Heart left ventricle (tissue), 13 donors: ENCODE measurements at regions not wholly inside any gene's neighbourhood (a gene's known extent, or its start where the extent isn't known, plus 50 kb on each side); places are given as distances from the start of the nearest gene placed in this dataset.

Source experiments
- CTCF ChIP-seq, 12 donors: fragments of 200-600 bp; sonication (generic) in 4 of 12; IDR thresholded peaks; one replicate each; pipeline versions ENCODE4 v1.5.0 to v1.8.0; 2018 to 2022; ENCODE audit warnings: antibody characterized with exemption in 12 of 12, mild to moderate bottlenecking in 5 of 12
- POLR2A ChIP-seq, 2 donors: fragments of 450-650 bp; IDR thresholded peaks; one replicate each; pipeline ENCODE4 v1.6.1; 2017; ENCODE audit warnings: antibody characterized with exemption in 2 of 2, mild to moderate bottlenecking in 2 of 2, moderate library complexity in 2 of 2
- donor health status: ischemic (EF 13 %, LVEDD 7.1; RV severe dilation, severe dysfunction).
- donor health status: DM: no; HTN: yes; CAD: no.
- donor health status: DM: no; HTN: no; CAD: no.
- donor health status: ischemic (EF 25% LVEDD 6.9; RV normal size, moderate dysfunction).
- donor health status: ischemic (EF 25% LVEDD 5.7; RV mildly dilated, moderate dysfunction).
- donor health status: ischemic (EF 35%, LVEDD 5.7; RV mildly dilated, moderate dysfunction).
- donor health status: nonischemic (EF 11% LVEDD 7.7; RV severe dilation, severe dysfunction).
- donor health status: DM: yes; HTN: yes; CAD: no.
- donor health status: PGD.
- donor health status: ischemic (EF 29% LVEDD 5.4; RV normal size, mild dysfunction).
- donor health status: nonischemic (EF 23%, LVEDD 6.1; RV moderate dilation, normal function).

GRCh38 chr1:112304612-112305011 is 91.4 kb upstream of the CTTNBP2NL start:
- TF ChIP-seq CTCF (IDR thresholded peaks at IDR 0.05), result no peak
- no peak for TF ChIP-seq POLR2A (IDR thresholded peaks at IDR 0.05)
